RPMI7951 (cell line): ENCODE measurements at regions not wholly inside any gene's neighbourhood (a gene's known extent, or its start where the extent isn't known, plus 50 kb on each side); places are given as distances from the start of the nearest gene placed in this dataset.
"Not testable (repeated sequence)": the region's sequence is repeated elsewhere in the genome, so short reads cannot be mapped to it uniquely, and the experiment has no call there.

Source experiments
- DNase-seq: peaks from one replicate; pipeline ENCODE4 v3.0.0-alpha.2; 2012; ENCODE audit warnings: low read depth

GRCh38 chr13:70792121-70792520 lies 683.9 kb upstream of the KLHL1 start:
- no peak for DNase-seq

- no peak for DNase-seq
Measured at GRCh38 chr13:70789751-70790150, 681.5 kb upstream of the KLHL1 start.

- no peak for DNase-seq
Measured at GRCh38 chr13:70788074-70788473, 679.8 kb upstream of the KLHL1 start.

DNA sequence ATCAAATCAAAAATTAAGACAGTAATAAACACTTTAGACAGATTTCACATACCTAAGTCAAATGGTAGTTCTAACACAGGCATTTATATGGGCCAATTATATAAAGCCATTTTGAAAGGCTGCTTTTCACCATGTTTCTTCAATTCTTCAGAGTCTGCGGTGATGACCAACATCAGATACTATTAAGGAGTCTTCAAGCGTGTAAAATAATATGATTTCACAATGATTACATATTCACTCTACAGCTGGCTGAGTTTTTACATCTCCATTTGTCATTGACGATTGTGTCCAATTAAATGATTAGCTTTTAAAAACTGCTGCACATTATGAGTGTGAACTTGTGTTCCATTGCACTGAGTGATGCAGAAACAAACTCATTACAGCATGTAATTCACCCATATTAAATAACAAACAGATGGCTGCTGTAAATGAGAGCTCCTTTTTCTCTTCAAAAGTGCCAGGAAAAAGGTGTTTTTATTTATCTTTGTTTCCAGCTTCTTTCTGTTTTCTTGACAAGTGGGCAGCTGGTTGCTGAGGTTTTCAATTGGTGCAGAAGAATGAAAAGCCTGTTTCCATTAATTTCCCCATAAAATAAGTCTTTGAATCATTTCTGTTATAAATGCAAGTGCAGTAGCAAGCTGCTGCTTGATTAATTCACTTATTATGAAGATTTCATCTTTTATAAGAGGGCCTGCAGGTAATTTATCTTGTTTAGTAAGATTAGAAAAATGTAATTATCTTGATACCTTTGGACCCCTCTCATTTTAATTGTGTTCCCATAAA lies 676.1 kb upstream of the KLHL1 start:
- DNase-seq = no peak

DNA sequence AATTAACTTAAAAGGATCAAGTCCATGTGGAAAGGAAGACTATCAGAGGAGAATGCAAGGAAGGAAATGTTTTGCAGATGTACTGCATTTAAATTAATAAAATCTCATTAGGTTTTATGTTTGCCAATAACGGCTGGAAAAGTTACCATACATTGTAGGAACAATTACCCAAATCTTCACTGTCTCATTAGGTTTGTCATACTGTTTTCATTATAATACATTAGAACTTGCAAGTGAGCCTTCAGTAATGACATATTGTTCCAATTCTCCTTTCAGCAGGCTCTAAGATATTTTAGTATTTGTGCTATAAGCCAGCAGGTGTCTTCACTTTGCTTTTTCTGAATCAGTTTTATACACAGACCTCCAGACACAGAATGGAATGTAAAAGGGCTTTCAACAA lies 661.6 kb upstream of the KLHL1 start:
- no peak for DNase-seq

DNA sequence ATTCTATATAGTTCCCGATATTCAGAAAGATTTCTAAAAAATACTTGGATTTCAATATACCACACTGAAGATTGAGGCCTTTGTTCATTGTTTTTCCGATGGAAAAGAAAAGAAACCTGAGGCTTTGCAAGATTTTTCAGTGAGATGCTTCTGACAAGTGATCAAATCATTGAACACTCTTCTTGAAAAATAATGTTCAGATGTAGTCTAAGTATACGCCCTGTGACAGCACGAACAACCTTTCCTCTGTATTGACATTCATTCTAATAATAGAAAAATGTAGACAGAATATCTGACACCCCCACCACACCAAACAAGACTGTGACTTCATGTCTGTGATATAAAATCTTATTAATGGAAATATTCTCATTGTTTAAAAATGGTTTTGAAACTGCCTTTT lies 650.7 kb upstream of the KLHL1 start:
- no peak for DNase-seq

- DNase-seq = no peak
Measured at GRCh38 chr13:70756088-70756487, 647.8 kb upstream of the KLHL1 start.

- DNase-seq = no peak
Measured at GRCh38 chr13:70755456-70755855, 647.2 kb upstream of the KLHL1 start.

DNA sequence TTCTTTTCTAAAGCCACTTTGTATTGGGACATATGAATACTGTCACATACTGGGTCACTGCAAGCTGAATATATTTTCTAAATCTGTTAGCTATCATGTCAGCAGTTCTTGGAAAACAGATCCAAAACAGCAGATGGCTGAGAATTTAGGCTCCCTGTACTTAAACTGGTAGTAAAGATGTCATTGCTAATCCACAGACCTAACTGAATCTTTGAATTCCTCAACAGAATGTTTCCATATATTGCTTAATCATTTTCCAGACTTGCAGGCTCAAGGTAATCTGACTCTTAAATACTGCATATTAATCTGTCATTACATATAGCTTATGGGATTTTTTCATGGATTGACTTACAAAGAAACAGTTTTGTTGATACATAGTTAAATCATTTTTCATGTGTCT lies 639.0 kb upstream of the KLHL1 start:
- no peak for DNase-seq

- DNase-seq = not testable (repeated sequence)
Measured at GRCh38 chr13:70746469-70746868, 638.2 kb upstream of the KLHL1 start.

GRCh38 chr13:70736622-70737317 lies 628.5 kb upstream of the KLHL1 start:
- DNase-seq = no peak

DNA sequence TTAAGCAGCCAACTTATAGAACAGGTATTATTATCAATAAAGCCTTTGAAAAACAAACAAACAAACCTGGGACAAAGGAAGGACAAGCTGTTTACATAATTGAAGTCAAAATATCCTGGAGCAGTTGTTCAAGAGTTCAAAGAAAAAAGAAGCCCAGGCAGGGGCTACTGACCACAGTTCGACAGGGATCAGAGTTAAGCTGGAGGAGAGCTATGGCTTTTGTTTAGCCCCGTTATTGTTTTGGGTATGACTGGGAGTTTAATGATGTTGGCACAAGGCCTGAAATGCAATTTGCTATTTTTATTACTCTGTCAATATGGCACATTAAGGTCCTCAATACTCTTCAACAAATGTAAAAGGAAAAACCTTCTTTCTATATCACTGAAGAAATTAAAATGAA lies 624.4 kb upstream of the KLHL1 start:
- DNase-seq = no peak

DNA sequence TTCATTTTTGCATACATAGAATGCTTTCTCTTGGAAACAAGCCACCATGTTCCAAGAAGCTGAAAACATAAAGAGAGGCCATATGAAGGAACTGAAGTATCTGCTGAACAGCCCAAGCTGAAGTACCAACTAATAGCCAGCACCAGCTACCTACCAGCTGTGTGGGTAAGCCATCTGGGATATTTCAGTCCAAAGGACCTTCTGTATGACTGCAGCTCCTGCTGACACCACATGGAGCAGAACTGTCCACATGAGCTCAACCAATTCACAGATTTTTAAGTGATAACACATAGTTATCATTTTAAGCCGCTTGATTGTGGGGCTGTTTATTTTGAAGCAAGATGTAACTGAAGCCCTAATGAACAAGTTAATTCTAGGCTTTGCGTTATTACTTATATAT lies 621.1 kb upstream of the KLHL1 start:
- no peak for DNase-seq

DNA sequence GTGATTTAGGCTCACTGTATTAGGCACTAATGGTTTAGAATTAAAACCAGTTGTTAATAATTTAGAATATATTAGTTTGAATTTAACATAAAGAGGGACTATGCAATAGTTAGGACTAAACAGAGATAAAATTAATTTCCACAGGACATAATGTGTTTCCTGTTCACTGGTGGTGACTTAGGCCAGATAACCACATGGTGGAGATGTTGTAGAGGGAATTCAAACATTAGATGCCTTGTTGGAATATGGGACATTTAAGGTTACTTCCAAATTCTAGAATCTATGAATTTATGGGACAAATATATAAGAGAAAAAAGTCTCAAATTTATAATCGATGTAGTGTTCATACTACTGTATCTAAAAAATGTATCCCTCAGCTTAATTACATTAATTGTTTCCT lies 615.5 kb upstream of the KLHL1 start:
- DNase-seq = no peak

DNA sequence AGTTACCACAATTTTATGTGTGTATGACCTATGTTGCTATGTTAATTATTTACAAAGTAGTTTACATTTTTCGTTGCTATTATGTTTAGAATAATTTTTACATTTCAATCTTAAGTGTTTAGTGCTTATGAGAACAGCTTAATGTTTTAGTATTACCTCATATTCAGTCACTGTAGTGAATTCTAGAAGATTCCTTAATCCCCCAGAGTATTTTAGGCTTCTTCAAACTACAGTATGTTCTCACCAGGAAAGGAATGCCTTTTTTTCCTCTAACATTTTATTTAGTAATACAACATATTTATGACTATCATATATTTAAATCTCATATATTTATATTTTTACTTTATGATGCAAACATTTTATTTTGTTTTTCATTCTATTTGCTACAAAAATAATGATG lies 612.1 kb upstream of the KLHL1 start:
- DNase-seq = no peak

DNA sequence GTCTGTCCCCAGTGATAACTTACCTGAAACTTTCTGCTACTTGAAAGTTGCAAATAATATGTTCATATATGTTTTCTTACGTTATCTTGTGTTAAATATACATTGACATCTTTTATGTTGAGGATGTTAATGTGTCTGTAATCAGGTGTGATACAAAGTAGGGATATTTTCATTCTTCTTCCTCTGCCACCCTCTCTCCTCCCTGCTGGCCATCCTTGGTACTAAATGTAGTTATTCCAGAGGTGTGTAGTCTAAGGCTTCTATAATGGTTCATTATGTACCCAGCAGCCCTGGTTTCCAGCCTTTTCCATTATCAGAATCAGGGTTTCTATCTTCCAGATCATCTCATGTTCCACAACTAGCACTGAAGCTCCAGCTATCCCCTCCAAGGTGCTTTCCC lies 606.7 kb upstream of the KLHL1 start:
- no peak for DNase-seq

DNA sequence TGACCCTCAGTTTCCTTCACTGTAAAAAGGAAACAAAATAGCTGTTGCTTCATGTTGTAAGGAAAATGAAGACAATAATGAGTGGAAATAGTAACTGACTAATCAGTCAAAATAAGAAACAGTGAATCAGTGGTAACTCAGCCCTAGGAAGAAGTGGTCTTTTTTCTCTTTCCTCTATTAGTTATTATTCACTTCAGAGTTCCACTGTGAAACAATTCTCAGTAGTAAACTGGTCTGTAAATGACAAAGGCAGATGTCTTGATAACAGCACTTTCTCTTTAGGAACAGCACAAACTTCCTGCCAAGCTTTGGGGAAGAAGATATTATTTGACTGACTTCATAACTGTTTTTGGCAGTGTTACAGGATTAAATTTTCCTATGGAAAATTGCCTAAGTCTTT lies 600.5 kb upstream of the KLHL1 start:
- DNase-seq = no peak

DNA sequence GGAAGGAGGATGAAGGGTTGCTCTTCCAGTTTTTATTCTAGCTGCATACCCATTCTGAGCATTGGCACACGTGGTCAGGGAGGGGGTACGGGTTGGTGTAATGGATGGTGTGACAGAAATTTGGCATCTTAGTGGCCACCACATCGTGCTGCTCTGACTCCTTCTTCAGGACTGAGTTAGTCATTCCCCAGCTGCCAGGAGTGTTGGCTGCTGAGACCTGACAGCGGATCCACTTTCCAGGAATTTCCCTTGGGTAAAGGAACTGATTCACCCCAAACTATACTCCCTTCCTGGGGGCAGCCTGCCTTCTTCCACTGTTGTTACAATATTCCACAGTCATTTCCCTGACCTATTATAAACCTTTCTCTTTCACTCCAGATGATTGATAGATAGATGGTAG lies 595.5 kb upstream of the KLHL1 start:
- no peak for DNase-seq

DNA sequence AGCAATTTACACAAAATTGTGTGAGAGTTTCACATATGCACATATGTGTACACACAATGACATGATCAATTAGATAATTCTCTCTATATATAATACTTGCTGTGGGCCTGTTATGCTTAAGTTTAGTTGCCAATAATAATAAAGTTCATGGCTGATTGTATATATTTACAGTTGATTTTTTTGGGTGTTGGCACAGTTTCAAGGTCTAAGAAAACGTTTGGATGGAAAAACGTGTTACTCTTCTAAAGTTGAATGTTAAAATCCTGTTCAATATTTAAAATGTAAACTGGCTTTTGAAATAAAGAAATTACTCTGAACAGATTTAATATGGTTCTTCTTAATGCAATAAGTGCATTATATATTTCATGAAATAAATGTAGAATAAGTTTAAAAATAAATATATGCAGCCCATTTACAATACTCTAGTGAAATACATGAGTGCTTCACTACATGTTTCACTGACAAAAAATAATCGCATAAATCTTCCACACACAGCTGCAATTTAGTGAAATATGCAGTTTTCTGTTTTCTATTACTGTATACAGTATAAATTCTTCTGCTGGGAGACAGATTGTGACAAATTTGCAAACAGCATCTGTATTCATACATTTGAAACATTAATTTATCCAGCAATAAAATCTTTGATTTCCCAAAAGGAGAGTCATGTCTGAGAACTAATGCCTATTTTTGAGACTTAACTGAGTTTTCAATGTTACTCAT lies 586.9 kb upstream of the KLHL1 start:
- no peak for DNase-seq

GRCh38 chr13:70668983-70669382 lies 560.7 kb upstream of the KLHL1 start:
- DNase-seq = no peak

DNA sequence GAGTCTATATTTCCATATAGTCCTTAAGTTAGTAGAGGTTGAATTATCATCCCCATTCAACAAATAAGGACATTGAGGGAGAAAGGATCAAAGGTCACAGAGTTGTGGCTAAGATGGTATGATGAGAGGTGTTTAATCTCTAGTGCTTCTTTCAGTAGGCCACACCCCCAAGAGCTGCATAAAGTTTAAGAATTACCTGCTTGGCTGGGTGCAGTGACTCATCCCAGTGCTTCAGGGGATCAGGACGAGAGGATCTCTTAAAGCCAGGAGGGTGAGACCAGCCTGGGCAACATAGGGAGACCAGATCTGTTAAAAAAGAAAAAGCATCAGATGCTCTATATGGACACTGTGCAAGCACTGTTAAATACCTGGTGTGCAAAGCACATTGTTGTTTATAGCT lies 560.0 kb upstream of the KLHL1 start:
- DNase-seq = no peak

GRCh38 chr13:70666883-70667556 lies 558.8 kb upstream of the KLHL1 start:
- DNase-seq = no peak
